ENCODE measurements at regions not wholly inside any gene's neighbourhood (a gene's known extent, or its start where the extent isn't known, plus 50 kb on each side); places are given as distances from the start of the nearest gene placed in this dataset.
"Not testable (repeated sequence)": the region's sequence is repeated elsewhere in the genome, so short reads cannot be mapped to it uniquely, and the experiment has no call there.

DNA sequence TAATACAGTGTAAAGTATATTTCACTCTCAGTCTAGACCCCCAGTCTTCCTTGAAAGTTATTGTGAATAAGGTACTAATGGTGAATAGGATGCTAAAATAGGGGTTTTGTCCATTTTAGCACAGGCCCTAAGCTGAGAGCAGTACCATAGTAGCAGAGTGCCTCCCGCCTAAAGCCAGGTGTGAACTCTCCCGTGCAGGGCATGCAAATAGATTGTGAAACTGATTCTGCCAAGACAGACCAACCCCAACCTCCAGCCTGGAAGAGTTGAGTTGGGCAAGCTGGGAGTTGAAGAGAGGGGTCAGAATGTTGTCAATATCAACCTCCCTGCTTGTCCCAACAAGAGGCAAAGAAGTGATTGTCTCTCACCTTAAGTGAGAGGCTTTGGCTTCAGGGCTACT is 97.4 kb upstream of the CYRIA start:
- H3K4me3 ChIP-seq (ENCODE audit: low read depth, low read length), result no peak overlapping the region
- DNase-seq (ENCODE audit: low read depth), result no peak

GRCh38 chr2:16760426-16760825 is 94.8 kb upstream of the CYRIA start:
- no peak for DNase-seq (ENCODE audit: low read depth)
- H3K4me3 ChIP-seq (ENCODE audit: low read depth, low read length), result no peak overlapping the region

GRCh38 chr2:16756831-16757644 is 91.4 kb upstream of the CYRIA start:
- no peak for DNase-seq (ENCODE audit: low read depth)
- no peak overlapping the region for H3K4me3 ChIP-seq (ENCODE audit: low read depth, low read length)

DNA sequence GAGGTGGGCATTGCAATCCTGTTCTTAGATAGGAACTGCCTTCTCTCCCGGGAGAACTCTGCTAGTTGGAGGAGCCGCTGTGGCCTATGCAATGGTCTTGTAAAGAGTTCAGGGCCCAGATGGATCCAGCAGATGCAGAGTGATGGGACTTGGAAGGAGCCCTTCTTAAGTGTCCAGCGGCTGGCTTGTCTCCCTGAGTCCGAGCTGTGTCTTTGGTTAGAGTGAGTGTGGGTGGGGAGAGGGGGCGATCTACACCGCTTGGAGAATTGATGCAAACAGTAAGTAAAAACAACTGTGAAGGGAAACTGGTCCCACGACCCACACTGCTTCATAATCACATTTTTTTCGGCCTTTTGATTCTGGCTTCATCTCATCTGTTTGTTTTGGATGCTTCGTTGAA is 89.8 kb upstream of the CYRIA start:
- DNase-seq (ENCODE audit: low read depth), result no peak

DNA sequence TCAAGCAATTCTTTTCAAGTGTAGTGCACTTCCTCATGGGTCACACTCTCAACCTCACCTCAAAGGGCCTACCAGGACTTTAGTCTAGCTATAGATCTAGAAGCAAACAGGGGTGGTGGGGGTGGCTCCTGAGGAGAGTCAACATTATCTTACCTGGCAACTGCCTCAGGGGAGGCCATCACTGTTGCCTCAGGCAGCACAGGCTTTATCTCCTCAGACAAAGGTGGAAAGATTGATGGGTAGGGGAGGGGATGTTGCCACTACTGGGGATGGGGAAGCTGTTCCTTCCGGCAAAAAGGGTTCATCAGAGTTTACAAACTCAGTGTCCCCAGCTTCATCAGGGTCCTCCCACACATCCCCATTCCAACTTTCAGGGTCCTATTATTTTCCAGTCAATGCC is 87.4 kb upstream of the CYRIA start:
- not testable (repeated sequence) for DNase-seq (ENCODE audit: low read depth); H3K4me3 ChIP-seq (ENCODE audit: low read depth, low read length)

More for the DNA sequence above, 89.8 kb upstream of the CYRIA start:
- H3K4me3 ChIP-seq (ENCODE audit: low read depth, low read length), result no peak overlapping the region

DNA sequence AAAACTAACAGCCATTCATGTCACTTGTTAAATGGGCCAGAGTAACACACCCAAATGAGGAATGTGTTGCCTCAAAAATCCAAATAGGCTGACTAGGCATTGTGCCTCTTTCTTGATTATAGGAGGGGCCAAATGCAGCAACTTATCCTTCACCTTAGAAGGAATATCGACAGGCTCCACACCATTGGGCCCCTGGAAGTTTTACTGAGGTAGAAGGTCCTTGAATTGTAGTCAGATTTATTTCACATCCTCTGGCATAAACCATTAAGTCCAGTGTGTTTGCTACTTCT is 85.2 kb upstream of the CYRIA start:
- H3K4me3 ChIP-seq (ENCODE audit: low read depth, low read length); DNase-seq (ENCODE audit: low read depth): not testable (repeated sequence)

GRCh38 chr2:16750175-16750924 is 84.7 kb upstream of the CYRIA start:
- H3K4me3 ChIP-seq (ENCODE audit: low read depth, low read length), result no peak overlapping the region
- no peak for DNase-seq (ENCODE audit: low read depth)

DNA sequence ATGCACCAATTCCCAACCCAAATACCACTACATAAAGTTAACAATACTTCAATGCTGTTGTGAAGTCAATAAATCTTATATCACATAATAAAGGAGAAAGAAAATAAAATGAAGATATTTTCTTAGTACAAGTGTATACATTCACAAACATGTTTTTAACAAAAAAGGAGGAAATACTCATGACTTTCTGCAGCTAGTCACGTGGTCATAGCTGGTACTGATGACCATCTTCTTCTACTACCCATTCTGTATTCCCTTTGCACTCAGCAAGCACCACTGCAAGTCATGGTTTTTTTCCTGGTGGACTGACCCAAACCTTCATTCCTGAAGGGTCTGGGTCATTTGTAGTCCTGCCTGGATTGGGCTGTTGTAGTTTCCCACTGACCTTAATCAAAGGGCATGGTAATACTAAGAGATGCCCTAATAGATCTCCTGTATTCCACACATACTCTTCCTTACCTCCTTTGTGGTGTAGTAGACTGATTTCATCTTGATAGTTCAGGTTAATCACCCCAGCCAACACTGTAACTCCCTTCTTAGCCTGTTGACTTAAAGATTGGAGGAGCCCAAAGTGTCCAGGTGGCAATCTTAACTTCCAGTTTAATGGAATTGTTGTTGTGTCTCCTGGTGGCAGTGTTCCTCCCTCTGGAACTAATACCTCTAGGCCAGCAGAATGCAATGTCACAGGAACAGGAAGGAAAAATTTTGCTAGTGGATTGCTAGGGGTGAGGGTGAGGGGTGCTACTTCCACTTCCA is 83.1 kb upstream of the CYRIA start:
- not testable (repeated sequence) for H3K4me3 ChIP-seq (ENCODE audit: low read depth, low read length); DNase-seq (ENCODE audit: low read depth)

GRCh38 chr2:16747689-16748088 is 82.1 kb upstream of the CYRIA start:
- H3K4me3 ChIP-seq (ENCODE audit: low read depth, low read length), result no peak overlapping the region
- DNase-seq (ENCODE audit: low read depth), result no peak

GRCh38 chr2:16747257-16747656 is 81.6 kb upstream of the CYRIA start:
- no peak for DNase-seq (ENCODE audit: low read depth)
- no peak overlapping the region for H3K4me3 ChIP-seq (ENCODE audit: low read depth, low read length)

- no peak for DNase-seq (ENCODE audit: low read depth)
- no peak overlapping the region for H3K4me3 ChIP-seq (ENCODE audit: low read depth, low read length)
Observed at GRCh38 chr2:16746833-16747232, 81.2 kb upstream of the CYRIA start.

DNA sequence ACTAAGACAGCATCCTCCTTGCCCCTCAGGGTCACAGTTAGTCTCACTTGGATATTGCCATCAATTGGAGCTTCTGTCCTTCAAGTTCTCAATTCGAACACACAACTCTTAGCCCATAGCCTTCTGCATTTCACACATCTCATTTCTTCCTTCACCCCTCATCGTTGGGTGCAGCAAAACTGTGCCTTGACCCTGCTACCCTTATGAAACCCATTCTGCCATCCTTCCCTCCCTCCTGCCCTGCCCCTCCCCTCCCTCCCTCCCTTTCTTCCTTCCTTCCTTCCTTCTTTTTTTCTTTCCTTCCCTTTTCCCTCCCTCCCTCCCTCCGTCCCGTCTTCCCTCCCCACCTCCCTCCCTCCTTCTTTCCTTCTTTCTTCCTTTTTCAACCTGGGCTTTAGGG is 80.7 kb upstream of the CYRIA start:
- H3K4me3 ChIP-seq (ENCODE audit: low read depth, low read length), result no peak overlapping the region
- DNase-seq (ENCODE audit: low read depth), result no peak

GRCh38 chr2:16745466-16745865 is 79.8 kb upstream of the CYRIA start:
- DNase-seq (ENCODE audit: low read depth), result no peak

GRCh38 chr2:16744521-16744920 is 78.9 kb upstream of the CYRIA start:
- H3K4me3 ChIP-seq (ENCODE audit: low read depth, low read length), result no peak overlapping the region
- no peak for DNase-seq (ENCODE audit: low read depth)

More at GRCh38 chr2:16745466-16745865, 79.8 kb upstream of the CYRIA start:
- H3K4me3 ChIP-seq (ENCODE audit: low read depth, low read length), result no peak overlapping the region

DNA sequence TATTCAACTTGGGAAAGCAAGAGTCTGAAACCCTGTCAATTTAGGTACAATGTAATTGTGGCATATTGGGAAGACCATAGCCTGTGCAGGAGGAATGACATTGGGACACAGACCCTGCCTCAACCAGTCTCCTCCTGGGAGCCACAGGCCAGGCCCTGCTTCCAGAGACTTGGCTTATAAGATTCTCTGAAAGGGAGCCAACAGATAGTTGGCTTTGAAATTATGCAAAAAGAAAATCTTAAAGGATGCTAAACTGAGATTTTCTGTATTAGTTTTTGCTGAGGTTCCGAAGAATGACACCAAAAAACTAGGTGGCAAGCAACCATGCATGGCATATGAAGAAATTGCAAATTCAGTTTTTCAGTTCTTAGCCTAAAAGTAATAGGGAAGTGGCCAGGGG is 76.4 kb upstream of the CYRIA start:
- no peak overlapping the region for H3K4me3 ChIP-seq (ENCODE audit: low read depth, low read length)
- no peak for DNase-seq (ENCODE audit: low read depth)

- H3K4me3 ChIP-seq (ENCODE audit: low read depth, low read length), result no peak overlapping the region
- DNase-seq (ENCODE audit: low read depth), result no peak
Observed at GRCh38 chr2:16741498-16741897, 75.9 kb upstream of the CYRIA start.

DNA sequence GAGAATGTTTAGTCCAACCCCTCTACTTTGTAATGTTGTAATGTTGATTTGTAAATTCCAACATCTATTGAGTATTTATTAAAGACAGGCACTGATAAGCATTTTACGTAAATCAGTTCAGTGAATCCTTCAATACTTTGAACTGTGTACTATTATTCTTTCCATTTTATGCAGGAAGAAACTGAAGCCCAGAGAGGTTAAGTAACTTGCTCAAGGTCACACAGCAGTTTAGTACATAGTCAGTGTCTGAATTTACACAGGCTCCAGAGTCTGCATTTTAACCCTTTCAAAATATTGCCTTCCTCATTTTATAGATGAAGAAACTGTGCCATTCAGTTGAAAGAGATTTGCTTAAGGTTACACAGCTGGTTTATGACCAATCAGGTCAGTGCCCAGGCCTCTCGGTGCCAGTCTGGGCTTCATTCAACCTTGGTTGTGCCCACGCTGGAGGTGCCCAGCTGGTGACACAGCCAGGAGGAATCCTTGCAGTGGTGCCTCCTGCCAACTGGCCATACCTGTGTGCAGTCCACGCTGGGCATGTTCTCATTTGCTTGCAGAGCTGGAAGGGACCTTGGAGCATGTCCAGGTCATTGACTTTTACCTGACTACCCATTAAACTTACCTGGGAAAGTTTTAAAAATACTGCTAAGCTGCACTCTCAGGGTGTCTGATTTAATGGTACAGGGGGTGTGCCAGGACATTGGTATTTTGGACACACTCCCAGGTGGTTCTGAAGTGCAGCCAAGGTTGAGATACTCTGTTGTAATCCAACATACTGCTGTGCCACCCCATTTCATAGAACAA is 74.3 kb upstream of the CYRIA start:
- H3K4me3 ChIP-seq (ENCODE audit: low read depth, low read length), result no peak overlapping the region
- DNase-seq (ENCODE audit: low read depth), result no peak

GRCh38 chr2:16738361-16739225 is 73.0 kb upstream of the CYRIA start:
- no peak for DNase-seq (ENCODE audit: low read depth)
- no peak overlapping the region for H3K4me3 ChIP-seq (ENCODE audit: low read depth, low read length)

DNA sequence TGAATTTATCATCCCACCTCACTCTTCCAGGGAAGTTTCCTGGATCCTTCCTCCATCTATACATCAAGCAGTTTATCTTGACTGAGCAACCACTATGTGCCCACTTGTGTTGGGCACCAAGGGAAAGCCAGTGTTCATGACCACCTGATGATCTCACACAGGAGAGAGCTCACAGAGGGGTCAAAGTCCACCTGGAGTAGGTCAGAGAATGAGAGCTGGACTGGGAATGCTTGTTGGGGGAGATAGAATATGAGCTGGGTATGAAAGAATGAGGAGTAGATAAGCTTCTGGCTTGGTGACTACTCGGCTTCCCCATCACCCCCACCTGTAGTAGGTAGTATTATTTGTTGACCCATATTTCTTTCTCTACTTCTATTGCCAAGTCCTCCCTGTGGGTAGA is 72.2 kb upstream of the CYRIA start:
- no peak overlapping the region for H3K4me3 ChIP-seq (ENCODE audit: low read depth, low read length)
- no peak for DNase-seq (ENCODE audit: low read depth)

All from skeletal muscle cell (primary cell).